H9 (cell line): ENCODE measurements at regions not wholly inside any gene's neighbourhood (a gene's known extent, or its start where the extent isn't known, plus 50 kb on each side); places are given as distances from the start of the nearest gene placed in this dataset.
A peak's percentile ranks its signal among the peaks of the same experiment; 100 is the strongest.

Experiments used
- DNase-seq: peaks from one replicate; pipeline ENCODE4 v3.0.0-alpha.2; 2017
- H2AFZ ChIP-seq: one replicate; pipeline ENCODE4 v1.6.1; 2013; ENCODE audit warnings: mild to moderate bottlenecking, low read length, control low read depth, moderate library complexity
- H2AK5ac ChIP-seq: 2 replicates; pipeline ENCODE4 v1.6.1; 2013; ENCODE audit warnings: low read length, control low read depth, mixed read lengths; ENCODE audit not compliant: insufficient read length
- H2BK120ac ChIP-seq: one replicate; pipeline ENCODE4 v1.6.1; 2013; ENCODE audit warnings: low read depth, mild to moderate bottlenecking, low read length, control low read depth, inconsistent platforms; ENCODE audit not compliant: poor library complexity, severe bottlenecking
- H2BK12ac ChIP-seq: 2 replicates; pipeline ENCODE4 v1.6.1; 2013; ENCODE audit warnings: low read length, control low read depth, mixed read lengths, low read depth; ENCODE audit not compliant: insufficient read length
- H2BK15ac ChIP-seq: 2 replicates; pipeline ENCODE4 v1.6.1; 2013; ENCODE audit warnings: low read depth, low read length, control low read depth
- H2BK20ac ChIP-seq: one replicate; pipeline ENCODE4 v1.6.1; 2013; ENCODE audit warnings: low read depth, mild to moderate bottlenecking, low read length, control low read depth, inconsistent platforms; ENCODE audit not compliant: poor library complexity, severe bottlenecking
- H2BK5ac ChIP-seq: 2 replicates; pipeline ENCODE4 v1.6.1; 2013; ENCODE audit warnings: low read length, control low read depth, mixed read lengths; ENCODE audit not compliant: insufficient read length
- H3K14ac ChIP-seq: 2 replicates; pipeline ENCODE4 v1.6.1; 2013; ENCODE audit warnings: low read length, control low read depth; ENCODE audit not compliant: insufficient read depth
- H3K18ac ChIP-seq: 2 replicates; pipeline ENCODE4 v1.6.1; 2013; ENCODE audit warnings: low read depth, mild to moderate bottlenecking, mixed read lengths, low read length, control low read depth; ENCODE audit not compliant: insufficient read length
- H3K23ac ChIP-seq: 2 replicates; pipeline ENCODE4 v1.6.1; 2013; ENCODE audit warnings: low read length, control low read depth, mixed read lengths, low read depth; ENCODE audit not compliant: insufficient read length
- H3K23me2 ChIP-seq: 2 replicates; pipeline ENCODE4 v1.6.1; 2013; ENCODE audit warnings: low read depth, mild to moderate bottlenecking, mixed read lengths, low read length, control low read depth; ENCODE audit not compliant: insufficient read length, poor library complexity, severe bottlenecking
- H3K27ac ChIP-seq: 2 replicates; pipeline ENCODE4 v1.5.1; 2013; ENCODE audit warnings: low read length, control low read depth, mixed read lengths, low read depth; ENCODE audit not compliant: insufficient read length
- H3K27me3 ChIP-seq: 2 replicates; pipeline ENCODE4 v1.6.1; 2013; ENCODE audit warnings: low read length, control low read depth, inconsistent platforms; ENCODE audit not compliant: insufficient read depth
- H3K4ac ChIP-seq: 2 replicates; pipeline ENCODE4 v1.6.1; 2013; ENCODE audit warnings: low read depth, mild to moderate bottlenecking, control low read depth, inconsistent platforms, low read length, moderate library complexity
- H3K4me1 ChIP-seq: 2 replicates; pipeline ENCODE4 v1.6.1; 2013; ENCODE audit warnings: low read length, control low read depth, inconsistent platforms; ENCODE audit not compliant: insufficient read depth
- H3K4me2 ChIP-seq: 2 replicates; pipeline ENCODE4 v1.6.1; 2013; ENCODE audit warnings: low read length, control low read depth, mixed read lengths; ENCODE audit not compliant: insufficient read length, insufficient read depth
- H3K56ac ChIP-seq: 2 replicates; pipeline ENCODE4 v1.6.1; 2013; ENCODE audit warnings: low read depth, mild to moderate bottlenecking, mixed read lengths, low read length, control low read depth; ENCODE audit not compliant: insufficient read length
- H3K79me1 ChIP-seq: 2 replicates; pipeline ENCODE4 v1.6.1; 2013; ENCODE audit warnings: low read depth, mild to moderate bottlenecking, moderate library complexity, low read length, control low read depth, inconsistent platforms; ENCODE audit not compliant: insufficient read depth, poor library complexity, severe bottlenecking
- H3K79me2 ChIP-seq: 2 replicates; pipeline ENCODE4 v1.6.1; 2013; ENCODE audit warnings: low read length, control low read depth, inconsistent platforms; ENCODE audit not compliant: insufficient read depth
- H3K9ac ChIP-seq: 2 replicates; pipeline ENCODE4 v1.6.1; 2013; ENCODE audit warnings: low read length, control low read depth, mixed read lengths; ENCODE audit not compliant: insufficient read length; ENCODE audit errors: extremely low read depth
- H3K9me3 ChIP-seq: one replicate; pipeline ENCODE4 v1.6.1; 2013; ENCODE audit warnings: low read depth, low read length, inconsistent platforms; ENCODE audit not compliant: control insufficient read depth
- H3T11ph ChIP-seq: one replicate; pipeline ENCODE4 v1.6.1; 2013; ENCODE audit warnings: mild to moderate bottlenecking, low read length, control low read depth, inconsistent platforms
- H4K20me1 ChIP-seq: one replicate; pipeline ENCODE4 v1.6.1; 2013; ENCODE audit not compliant: control insufficient read depth, insufficient read length, insufficient read depth
- H4K5ac ChIP-seq: 2 replicates; pipeline ENCODE4 v1.6.1; 2013; ENCODE audit warnings: low read depth, mild to moderate bottlenecking, mixed read lengths, low read length, control low read depth; ENCODE audit not compliant: insufficient read length
- H4K8ac ChIP-seq: replicated peaks from 2 replicates; pipeline ENCODE4 v1.6.1; 2013; ENCODE audit warnings: low read length, control low read depth, mixed read lengths, low read depth; ENCODE audit not compliant: insufficient read length
- H4K91ac ChIP-seq: 2 replicates; pipeline ENCODE4 v1.6.1; 2013; ENCODE audit warnings: low read depth, mild to moderate bottlenecking, moderate library complexity, mixed read lengths, low read length, control low read depth; ENCODE audit not compliant: insufficient read length
- H3K27ac Mint-ChIP-seq, 3 experiments: 2 replicates in 2 of 3; 3 replicates in 1 of 3; pipeline ENCODE4 v1.8.0; 2020 to 2021; ENCODE audit warnings: mixed read lengths in 3 of 3, mild to moderate bottlenecking in 1 of 3, moderate library complexity in 1 of 3
- H3K27me3 Mint-ChIP-seq: 2 replicates; pipeline ENCODE4 v1.8.0; 2021; ENCODE audit warnings: low read depth, mild to moderate bottlenecking, moderate library complexity, mixed read lengths
- H3K36me3 Mint-ChIP-seq, 3 experiments: 2 replicates in 2 of 3; 3 replicates in 1 of 3; pipeline ENCODE4 v1.8.0; 2020 to 2021; ENCODE audit warnings: low read depth in 3 of 3, mixed read lengths in 3 of 3; ENCODE audit not compliant: insufficient read depth in 1 of 3
- H3K4me1 Mint-ChIP-seq, 2 experiments: 2 replicates each; pipeline ENCODE4 v1.8.0; 2020; ENCODE audit warnings: mixed read lengths in 2 of 2
- H3K4me3 Mint-ChIP-seq, 2 experiments: 2 replicates in 1 of 2; 3 replicates in 1 of 2; pipeline ENCODE4 v1.8.0; 2020 to 2021; ENCODE audit warnings: mild to moderate bottlenecking in 2 of 2, mixed read lengths in 2 of 2, moderate library complexity in 1 of 2
- H3K9me3 Mint-ChIP-seq, 2 experiments: 2 replicates in 1 of 2; 3 replicates in 1 of 2; pipeline ENCODE4 v1.8.0; 2020; ENCODE audit warnings: mild to moderate bottlenecking in 2 of 2, mixed read lengths in 2 of 2, moderate library complexity in 1 of 2
- WGBS: extraction: QIAGEN DNeasy Blood & Tissue Kit; methylation state at CpG from one replicate; pipeline ENCODE4 v1.1.7; 2013; ENCODE audit warnings: missing lambda C conversion rate, low lambda C conversion rate, mixed read lengths; ENCODE audit not compliant: insufficient read length; ENCODE audit errors: extremely low coverage; 5-methylcytosine and 5-hydroxymethylcytosine counted together
- TF ChIP-seq, protein P1 (sequence below): fragments of 200-600 bp; sonication (generic); conservative IDR thresholded peaks from 3 replicates; pipeline ENCODE4 v1.8.0; 2021; ENCODE audit warnings: antibody characterized with exemption, mild to moderate bottlenecking

DNA sequence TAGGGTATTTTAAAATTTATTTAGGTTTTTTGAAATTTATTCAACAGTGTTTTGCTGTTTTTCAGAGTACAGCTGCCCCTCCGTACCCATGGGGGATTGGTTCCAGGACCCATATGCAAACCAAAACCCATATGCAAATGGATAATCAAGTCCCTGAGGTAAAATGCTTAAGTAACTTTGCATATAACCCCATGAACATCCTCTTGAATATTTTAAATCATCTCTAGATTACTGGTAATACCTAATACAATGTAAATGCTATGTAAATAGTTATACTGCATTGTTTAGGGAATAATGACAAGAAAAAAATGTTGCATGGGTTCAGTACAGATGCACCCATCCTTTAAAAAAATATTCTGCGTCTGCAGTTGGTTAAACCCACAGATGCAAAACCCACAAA is 547.9 kb upstream of the CDH4 start:
- no peaks in the 10 kb centered on the region for H3K9me3 ChIP-seq
- no peak overlapping the region for H3T11ph ChIP-seq
- H3K79me1 ChIP-seq, result no peaks in the 10 kb centered on the region
- H3K9ac ChIP-seq, result no peak overlapping the region
- H3K18ac ChIP-seq, result no peak overlapping the region
- H3K27ac Mint-ChIP-seq, result peak overlapping the region in 1 of 3 experiments; percentile 53; a peak in 1 of 7 replicates
- no peak overlapping the region for H3K27ac ChIP-seq
- no peak overlapping the region for H3K23ac ChIP-seq
- H2BK15ac ChIP-seq, result no peak overlapping the region
- H2BK5ac ChIP-seq, result no peak overlapping the region
- H4K91ac ChIP-seq, result no peak overlapping the region
- H3K79me2 ChIP-seq, result no peaks in the 10 kb centered on the region
- H4K20me1 ChIP-seq, result no peaks in the 10 kb centered on the region
- no CpG with 5 or more reads among the region's 2 CpGs for WGBS
- no peaks in the 10 kb centered on the region for H3K23me2 ChIP-seq
- no peak overlapping the region for H2AFZ ChIP-seq
- H3K4ac ChIP-seq, result no peak overlapping the region
- H3K9me3 Mint-ChIP-seq, result peaks cover 6 to 7% of the 10 kb centered on the region in 2 experiments; a peak in 4 of 5 replicates
- H4K5ac ChIP-seq, result no peak overlapping the region
- peaks cover 3 to 9% of the 10 kb centered on the region in 2 experiments for H3K4me1 Mint-ChIP-seq
- TF ChIP-seq, protein P1, sequence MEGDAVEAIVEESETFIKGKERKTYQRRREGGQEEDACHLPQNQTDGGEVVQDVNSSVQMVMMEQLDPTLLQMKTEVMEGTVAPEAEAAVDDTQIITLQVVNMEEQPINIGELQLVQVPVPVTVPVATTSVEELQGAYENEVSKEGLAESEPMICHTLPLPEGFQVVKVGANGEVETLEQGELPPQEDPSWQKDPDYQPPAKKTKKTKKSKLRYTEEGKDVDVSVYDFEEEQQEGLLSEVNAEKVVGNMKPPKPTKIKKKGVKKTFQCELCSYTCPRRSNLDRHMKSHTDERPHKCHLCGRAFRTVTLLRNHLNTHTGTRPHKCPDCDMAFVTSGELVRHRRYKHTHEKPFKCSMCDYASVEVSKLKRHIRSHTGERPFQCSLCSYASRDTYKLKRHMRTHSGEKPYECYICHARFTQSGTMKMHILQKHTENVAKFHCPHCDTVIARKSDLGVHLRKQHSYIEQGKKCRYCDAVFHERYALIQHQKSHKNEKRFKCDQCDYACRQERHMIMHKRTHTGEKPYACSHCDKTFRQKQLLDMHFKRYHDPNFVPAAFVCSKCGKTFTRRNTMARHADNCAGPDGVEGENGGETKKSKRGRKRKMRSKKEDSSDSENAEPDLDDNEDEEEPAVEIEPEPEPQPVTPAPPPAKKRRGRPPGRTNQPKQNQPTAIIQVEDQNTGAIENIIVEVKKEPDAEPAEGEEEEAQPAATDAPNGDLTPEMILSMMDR, result no peak
- no peak overlapping the region for H3K56ac ChIP-seq
- no peak overlapping the region for H3K4me3 Mint-ChIP-seq
- H2AK5ac ChIP-seq, result no peak overlapping the region
- DNase-seq, result no peak
- no peak overlapping the region for H2BK120ac ChIP-seq
- H3K27me3 ChIP-seq, result no peaks in the 10 kb centered on the region
- no peak overlapping the region for H4K8ac ChIP-seq
- H3K14ac ChIP-seq, result no peak overlapping the region
- no peak overlapping the region for H2BK20ac ChIP-seq
- H3K27me3 Mint-ChIP-seq, result no peaks in the 10 kb centered on the region; the same call in 1 of the 2 replicates
- peaks cover 3 to 14% (median 7%) of the 10 kb centered on the region in 3 experiments; a peak in 5 of 7 replicates for H3K36me3 Mint-ChIP-seq
- H3K4me2 ChIP-seq, result no peak overlapping the region
- H3K4me1 ChIP-seq, result no peaks in the 10 kb centered on the region
- no peak overlapping the region for H2BK12ac ChIP-seq
